PC-9 (cell line): ENCODE measurements at regions not wholly inside any gene's neighbourhood (a gene's known extent, or its start where the extent isn't known, plus 50 kb on each side); places are given as distances from the start of the nearest gene placed in this dataset.

Experiments
- BruUV-seq: library from RNA; stranded (reverse); fragments of 400-500 nt; replicated peaks from 2 replicates; lab custom pipeline; 2021; lab: Mats Ljungman, UMichigan
- CTCF ChIA-PET: fragments of 300-600 bp; sonication (Branson Sonifier 250); formaldehyde crosslinking; loops from one replicate; lab custom pipeline; 2022; ENCODE audit warnings: antibody characterized with exemption; lab: Charles Lee
- POLR2A ChIA-PET: fragments of 300-600 bp; sonication (Branson Sonifier 250); formaldehyde crosslinking; loops from one replicate; lab custom pipeline; 2022; ENCODE audit warnings: antibody characterized with exemption; ENCODE audit not compliant: unreplicated experiment; lab: Charles Lee
- DNase-seq, 2 experiments: peaks; one replicate each; pipeline versions ENCODE4 v3.0.0 to v3.0.0-alpha.2; 2015 to 2022; ENCODE audit warnings: mixed read lengths in 1 of 2
- H2AFZ ChIP-seq: fragments of 200-600 bp; sonication (generic); 2 replicates; pipeline ENCODE4 v1.8.1; 2017; ENCODE audit warnings: antibody characterized with exemption
- H3F3A ChIP-seq: fragments of 200-600 bp; sonication (generic); 2 replicates; pipeline ENCODE4 v1.8.1; 2017; ENCODE audit warnings: antibody characterized with exemption, mild to moderate bottlenecking, low read depth; ENCODE audit not compliant: insufficient read depth
- H3K27ac ChIP-seq: fragments of 200-600 bp; sonication (generic); 2 replicates; pipeline ENCODE4 v1.6.1; 2016; ENCODE audit warnings: mixed run types
- H3K27me3 ChIP-seq: fragments of 200-600 bp; sonication (generic); 2 replicates; pipeline ENCODE4 v1.6.1; 2016; ENCODE audit warnings: low read depth, mixed run types; ENCODE audit not compliant: insufficient read depth
- H3K36me3 ChIP-seq: fragments of 200-600 bp; sonication (generic); 2 replicates; pipeline ENCODE4 v1.6.1; 2016; ENCODE audit warnings: low read depth, mixed run types
- H3K4me1 ChIP-seq: fragments of 200-600 bp; sonication (generic); replicated peaks from 2 replicates; pipeline ENCODE4 v1.6.1; 2016; ENCODE audit warnings: mixed run types; ENCODE audit not compliant: insufficient read depth
- H3K4me2 ChIP-seq: fragments of 200-600 bp; sonication (generic); 2 replicates; pipeline ENCODE4 v1.6.1; 2017; ENCODE audit warnings: mixed run types
- H3K4me3 ChIP-seq: fragments of 200-600 bp; sonication (generic); 2 replicates; pipeline ENCODE4 v1.6.1; 2016; ENCODE audit warnings: mixed run types
- H3K79me2 ChIP-seq: fragments of 200-600 bp; sonication (generic); 2 replicates; pipeline ENCODE4 v1.6.1; 2017; ENCODE audit warnings: low read depth, mixed run types
- H3K9me2 ChIP-seq: fragments of 200-600 bp; sonication (generic); 2 replicates; pipeline ENCODE4 v1.8.1; 2017; ENCODE audit warnings: mild to moderate bottlenecking; ENCODE audit not compliant: insufficient read depth
- H3K9me3 ChIP-seq: fragments of 200-600 bp; sonication (generic); 2 replicates; pipeline ENCODE4 v1.8.1; 2016; ENCODE audit warnings: low read depth; ENCODE audit not compliant: insufficient read depth
- H4K20me1 ChIP-seq: fragments of 200-600 bp; sonication (generic); 2 replicates; pipeline ENCODE4 v1.8.1; 2017; ENCODE audit not compliant: insufficient read depth
- EZH2 ChIP-seq: fragments of 200-600 bp; sonication (generic); IDR thresholded peaks from 2 replicates; pipeline ENCODE4 v1.8.0; 2017; ENCODE audit warnings: antibody characterized with exemption, low read depth
- intact Hi-C: fragments of 100-400 bp; cut with micrococcal nuclease; formaldehyde crosslinking; loops from one replicate; pipeline ENCODE4 v1.10.0; 2022; ENCODE audit not compliant: unreplicated experiment
- TF ChIP-seq, protein P1 (sequence below): fragments of 200-600 bp; sonication (generic); conservative IDR thresholded peaks from 2 replicates; pipeline ENCODE4 v1.6.1; 2017; ENCODE audit warnings: mixed run types, antibody characterized with exemption, mild to moderate bottlenecking, moderate library complexity

DNA sequence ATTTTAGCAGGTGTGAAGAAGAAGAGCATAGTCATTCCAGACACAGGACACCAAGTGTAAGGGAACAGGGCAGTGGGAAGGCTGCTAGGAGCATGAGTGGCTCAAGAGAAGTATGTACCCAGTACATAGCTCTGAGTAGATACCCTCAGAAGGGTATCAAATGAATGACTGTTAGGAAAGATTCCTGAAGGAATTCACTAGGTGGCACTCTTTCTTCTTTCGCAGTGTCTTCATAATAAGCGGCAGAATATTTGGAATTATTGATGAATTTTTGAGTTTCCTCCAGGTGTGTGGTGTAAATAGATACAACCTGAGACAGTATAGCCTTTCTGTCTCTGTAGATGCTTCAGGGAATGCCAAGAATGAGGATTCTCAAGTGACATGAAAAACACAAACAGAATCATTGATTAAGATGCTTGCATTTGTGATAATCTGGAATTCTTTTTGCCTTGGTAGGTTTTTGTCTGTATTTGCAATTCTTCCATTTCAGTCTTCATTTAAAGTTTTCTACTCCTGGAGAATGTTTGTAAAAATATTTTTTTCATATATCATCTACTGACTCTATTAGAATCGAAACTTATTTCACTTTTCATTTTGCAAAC, 264.3 kb upstream of the RIMS1 start:
- no TSS peak for BruUV-seq
- ChIA-PET POLR2A (interaction anchor here (0.5 kb wide), 1 partner anchor 48 kb away, joined by 3 read pairs; no protein-coding TSS in a partner anchor), CTCF (no interaction called here)
- intact Hi-C loops: loop anchor here (5.0 kb wide), 1 partner anchor 455 kb away; no protein-coding TSS in a partner anchor
- TF ChIP-seq, protein P1, sequence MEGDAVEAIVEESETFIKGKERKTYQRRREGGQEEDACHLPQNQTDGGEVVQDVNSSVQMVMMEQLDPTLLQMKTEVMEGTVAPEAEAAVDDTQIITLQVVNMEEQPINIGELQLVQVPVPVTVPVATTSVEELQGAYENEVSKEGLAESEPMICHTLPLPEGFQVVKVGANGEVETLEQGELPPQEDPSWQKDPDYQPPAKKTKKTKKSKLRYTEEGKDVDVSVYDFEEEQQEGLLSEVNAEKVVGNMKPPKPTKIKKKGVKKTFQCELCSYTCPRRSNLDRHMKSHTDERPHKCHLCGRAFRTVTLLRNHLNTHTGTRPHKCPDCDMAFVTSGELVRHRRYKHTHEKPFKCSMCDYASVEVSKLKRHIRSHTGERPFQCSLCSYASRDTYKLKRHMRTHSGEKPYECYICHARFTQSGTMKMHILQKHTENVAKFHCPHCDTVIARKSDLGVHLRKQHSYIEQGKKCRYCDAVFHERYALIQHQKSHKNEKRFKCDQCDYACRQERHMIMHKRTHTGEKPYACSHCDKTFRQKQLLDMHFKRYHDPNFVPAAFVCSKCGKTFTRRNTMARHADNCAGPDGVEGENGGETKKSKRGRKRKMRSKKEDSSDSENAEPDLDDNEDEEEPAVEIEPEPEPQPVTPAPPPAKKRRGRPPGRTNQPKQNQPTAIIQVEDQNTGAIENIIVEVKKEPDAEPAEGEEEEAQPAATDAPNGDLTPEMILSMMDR: peak; percentile 64
- TF ChIP-seq EZH2: no peak
- Histone ChIP-seq H3K27me3 (no peaks in the 10 kb centered on the region), H3K27ac (no peak overlapping the region), H3K9me2 (peaks cover 4% of the 10 kb centered on the region; the same call in 1 of the 2 replicates), H4K20me1 (no peaks in the 10 kb centered on the region), H3K79me2 (no peaks in the 10 kb centered on the region), H3K36me3 (no peaks in the 10 kb centered on the region), H3F3A (no peaks in the 10 kb centered on the region), H3K9me3 (no peaks in the 10 kb centered on the region), H2AFZ (no peak overlapping the region), H3K4me2 (no peak overlapping the region), H3K4me3 (no peak overlapping the region), H3K4me1 (no peaks in the 10 kb centered on the region)
- DNase-seq: no peak

DNA sequence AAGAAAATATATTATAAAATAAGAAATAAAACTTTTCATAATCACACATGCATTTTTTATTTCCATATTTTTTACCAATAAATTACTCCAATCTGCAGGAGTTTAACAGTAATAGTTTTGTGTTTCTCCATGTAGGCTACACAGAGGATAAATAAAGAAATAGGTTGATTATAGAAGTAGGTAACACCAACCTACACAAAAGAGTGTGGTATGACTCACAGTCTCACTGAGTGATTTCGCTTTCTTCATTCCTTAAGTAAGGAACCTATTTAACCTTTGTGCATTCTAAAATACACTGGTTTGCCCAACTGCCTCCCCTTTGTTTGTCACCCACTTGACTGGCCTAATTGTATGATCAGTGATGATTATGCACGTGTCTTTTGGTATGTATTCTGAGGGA, 244.2 kb upstream of the RIMS1 start:
- no peaks in the 10 kb centered on the region for H3K4me1 ChIP-seq
- H3K9me3 ChIP-seq: no peaks in the 10 kb centered on the region
- no peak for DNase-seq
- no peak overlapping the region for H3K4me2 ChIP-seq
- H3K4me3 ChIP-seq: no peak overlapping the region
- no peak for TF ChIP-seq EZH2
- TF ChIP-seq, protein P1: no peak
- CTCF ChIA-PET: no interaction called here
- no peaks in the 10 kb centered on the region for H3K9me2 ChIP-seq
- H3K36me3 ChIP-seq: no peaks in the 10 kb centered on the region
- no peak overlapping the region for H3K27ac ChIP-seq
- no peaks in the 10 kb centered on the region for H3K79me2 ChIP-seq
- intact Hi-C loops: no loop called here
- no peak overlapping the region for H2AFZ ChIP-seq
- peaks cover 3% of the 10 kb centered on the region; the same call in 1 of the 2 replicates for H3F3A ChIP-seq
- no peaks in the 10 kb centered on the region for H4K20me1 ChIP-seq
- H3K27me3 ChIP-seq: no peaks in the 10 kb centered on the region
- POLR2A ChIA-PET: no interaction called here
- BruUV-seq: no TSS peak

DNA sequence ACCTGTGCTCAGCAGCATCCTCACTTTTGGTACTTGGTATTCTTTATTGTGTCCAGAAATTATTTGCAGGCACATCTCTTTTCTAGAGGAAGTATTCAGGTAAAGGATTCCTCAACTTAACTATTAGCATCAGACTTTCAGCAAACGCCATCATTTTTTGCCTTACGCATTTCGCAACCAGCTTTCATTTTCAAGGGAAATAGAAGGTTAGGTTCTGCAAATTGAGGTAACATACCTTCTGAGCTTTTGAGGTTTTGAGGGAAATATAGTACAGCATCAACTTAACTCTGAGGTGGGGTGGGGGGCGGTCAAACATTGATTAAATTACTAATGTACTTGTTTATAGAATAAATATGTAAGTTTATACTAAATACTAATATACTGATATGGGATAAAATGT, 243.6 kb upstream of the RIMS1 start:
- H3K79me2 ChIP-seq: no peaks in the 10 kb centered on the region
- TF ChIP-seq, protein P1: no peak
- TF ChIP-seq EZH2: no peak
- H2AFZ ChIP-seq: no peak overlapping the region
- H3K27ac ChIP-seq: no peak overlapping the region
- H4K20me1 ChIP-seq: no peaks in the 10 kb centered on the region
- no peaks in the 10 kb centered on the region for H3K36me3 ChIP-seq
- no peaks in the 10 kb centered on the region for H3K9me3 ChIP-seq
- no peaks in the 10 kb centered on the region for H3K9me2 ChIP-seq
- no peaks in the 10 kb centered on the region for H3K4me1 ChIP-seq
- no peak overlapping the region for H3K4me2 ChIP-seq
- ChIA-PET POLR2A (no interaction called here), CTCF (no interaction called here)
- no TSS peak for BruUV-seq
- no peak overlapping the region for H3K4me3 ChIP-seq
- intact Hi-C loops: no loop called here
- DNase-seq: no peak
- H3F3A ChIP-seq: peaks cover 3% of the 10 kb centered on the region; the same call in 1 of the 2 replicates
- no peaks in the 10 kb centered on the region for H3K27me3 ChIP-seq
